NT2/D1 (cell line): ENCODE measurements at regions not wholly inside any gene's neighbourhood (a gene's known extent, or its start where the extent isn't known, plus 50 kb on each side); places are given as distances from the start of the nearest gene placed in this dataset.

Source experiments
- SUZ12 ChIP-seq: IDR thresholded peaks from 2 replicates; pipeline ENCODE4 v1.6.1; 2011; ENCODE audit not compliant: insufficient read length, insufficient read depth; ENCODE audit errors: extremely low read depth
- YY1 ChIP-seq: IDR thresholded peaks from 2 replicates; pipeline ENCODE4 v1.6.1; 2011; ENCODE audit not compliant: insufficient read length, insufficient read depth
- ZNF274 ChIP-seq: IDR thresholded peaks from 2 replicates; pipeline ENCODE4 v1.6.1; 2011; ENCODE audit warnings: mild to moderate bottlenecking, low read depth, low read length

- TF ChIP-seq YY1, result no peak
- no peak for TF ChIP-seq ZNF274
- TF ChIP-seq SUZ12, result no peak
Measured at GRCh38 chr1:104259481-104259880, 509.8 kb downstream of the AMY1C start.
